Endodermal cell (in vitro differentiated cells): ENCODE measurements at regions not wholly inside any gene's neighbourhood (a gene's known extent, or its start where the extent isn't known, plus 50 kb on each side); places are given as distances from the start of the nearest gene placed in this dataset.
A peak's percentile ranks its signal among the peaks of the same experiment; 100 is the strongest.

Experiments used
- DNase-seq: peaks from one replicate; pipeline ENCODE4 v3.0.0-alpha.2; 2017
- H3K27ac ChIP-seq: 2 replicates; pipeline ENCODE4 v1.5.1; 2013; ENCODE audit warnings: mild to moderate bottlenecking, low read depth, low read length, moderate library complexity
- H3K27me3 ChIP-seq: 2 replicates; pipeline ENCODE4 v1.6.1; 2013; ENCODE audit warnings: mild to moderate bottlenecking, low read length, moderate library complexity; ENCODE audit not compliant: insufficient read depth, control insufficient read depth, poor library complexity, severe bottlenecking
- H3K36me3 ChIP-seq: 2 replicates; pipeline ENCODE4 v1.7.0; 2013; ENCODE audit warnings: mild to moderate bottlenecking, low read length, moderate library complexity; ENCODE audit not compliant: control insufficient read depth, insufficient read depth
- H3K4me1 ChIP-seq: one replicate; pipeline ENCODE4 v1.7.0; 2013; ENCODE audit warnings: low read length; ENCODE audit not compliant: control insufficient read depth, insufficient read depth
- H3K4me3 ChIP-seq: 2 replicates; pipeline ENCODE4 v1.5.1; 2013; ENCODE audit warnings: mild to moderate bottlenecking, low read length, moderate library complexity
- H3K9ac ChIP-seq: 2 replicates; pipeline ENCODE4 v1.6.1; 2013; ENCODE audit warnings: mild to moderate bottlenecking, low read length, moderate library complexity; ENCODE audit not compliant: poor library complexity, severe bottlenecking; ENCODE audit errors: extremely low read depth
- H3K9me3 ChIP-seq: 2 replicates; pipeline ENCODE4 v1.6.1; 2013; ENCODE audit warnings: mild to moderate bottlenecking, low read length, moderate library complexity; ENCODE audit not compliant: control insufficient read depth
- H3K27ac Mint-ChIP-seq: 2 replicates; pipeline ENCODE4 v1.8.0; 2020; ENCODE audit warnings: mixed read lengths
- H3K27me3 Mint-ChIP-seq: 2 replicates; pipeline ENCODE4 v1.8.0; 2021; ENCODE audit warnings: mild to moderate bottlenecking, mixed read lengths; ENCODE audit not compliant: insufficient read depth
- H3K36me3 Mint-ChIP-seq: 2 replicates; pipeline ENCODE4 v1.8.0; 2020; ENCODE audit warnings: low read depth, mixed read lengths
- H3K4me1 Mint-ChIP-seq: 2 replicates; pipeline ENCODE4 v1.8.0; 2020; ENCODE audit warnings: mixed read lengths
- H3K4me3 Mint-ChIP-seq: 2 replicates; pipeline ENCODE4 v1.8.0; 2020; ENCODE audit warnings: mild to moderate bottlenecking, moderate library complexity, mixed read lengths
- H3K9me3 Mint-ChIP-seq: 2 replicates; pipeline ENCODE4 v1.8.0; 2020; ENCODE audit warnings: mild to moderate bottlenecking, mixed read lengths
- WGBS, 2 experiments: methylation state at CpG; one replicate each; pipeline versions ENCODE4 v1.1.5 to v1.1.7; 2013; ENCODE audit warnings: missing lambda C conversion rate in 2 of 2, mixed read lengths in 1 of 2; ENCODE audit not compliant: insufficient coverage in 1 of 2, insufficient read length in 1 of 2; 5-methylcytosine and 5-hydroxymethylcytosine counted together
- TF ChIP-seq, protein P1 (sequence below): fragments of 200-600 bp; sonication (generic); conservative IDR thresholded peaks from 2 replicates; pipeline ENCODE4 v1.5.0; 2021; ENCODE audit warnings: antibody characterized with exemption, mild to moderate bottlenecking

DNA sequence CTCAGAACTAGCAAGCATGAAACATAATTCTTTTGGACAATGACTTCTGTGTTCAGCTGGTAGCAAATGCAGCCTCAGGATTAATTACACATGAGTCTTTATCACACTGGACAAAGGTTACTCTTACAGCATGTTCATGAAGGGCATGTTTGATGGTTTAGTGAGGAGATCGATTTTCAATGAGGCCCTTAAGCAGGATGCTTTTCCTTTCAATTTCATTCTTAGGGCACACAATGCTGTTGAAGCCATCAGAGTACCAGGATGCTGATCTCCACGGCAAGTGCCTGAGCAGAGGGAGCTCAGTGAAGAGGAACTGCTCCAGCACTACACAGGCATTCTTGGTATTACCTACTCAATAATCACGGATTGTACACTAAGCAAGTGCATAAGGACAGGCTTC is 542.0 kb downstream of the SNAPC1 start:
- H3K4me1 Mint-ChIP-seq: peaks cover 5% of the 10 kb centered on the region
- no peaks in the 10 kb centered on the region for H3K27me3 Mint-ChIP-seq
- H3K4me3 ChIP-seq: no peak overlapping the region
- H3K27ac Mint-ChIP-seq: no peak overlapping the region
- H3K4me1 ChIP-seq: no peaks in the 10 kb centered on the region
- no peaks in the 10 kb centered on the region for H3K36me3 Mint-ChIP-seq
- peaks cover 5% of the 10 kb centered on the region for H3K9me3 Mint-ChIP-seq
- H3K36me3 ChIP-seq: no peaks in the 10 kb centered on the region
- no peak overlapping the region for H3K9ac ChIP-seq
- peaks cover 15% of the 10 kb centered on the region for H3K9me3 ChIP-seq
- TF ChIP-seq, protein P1, sequence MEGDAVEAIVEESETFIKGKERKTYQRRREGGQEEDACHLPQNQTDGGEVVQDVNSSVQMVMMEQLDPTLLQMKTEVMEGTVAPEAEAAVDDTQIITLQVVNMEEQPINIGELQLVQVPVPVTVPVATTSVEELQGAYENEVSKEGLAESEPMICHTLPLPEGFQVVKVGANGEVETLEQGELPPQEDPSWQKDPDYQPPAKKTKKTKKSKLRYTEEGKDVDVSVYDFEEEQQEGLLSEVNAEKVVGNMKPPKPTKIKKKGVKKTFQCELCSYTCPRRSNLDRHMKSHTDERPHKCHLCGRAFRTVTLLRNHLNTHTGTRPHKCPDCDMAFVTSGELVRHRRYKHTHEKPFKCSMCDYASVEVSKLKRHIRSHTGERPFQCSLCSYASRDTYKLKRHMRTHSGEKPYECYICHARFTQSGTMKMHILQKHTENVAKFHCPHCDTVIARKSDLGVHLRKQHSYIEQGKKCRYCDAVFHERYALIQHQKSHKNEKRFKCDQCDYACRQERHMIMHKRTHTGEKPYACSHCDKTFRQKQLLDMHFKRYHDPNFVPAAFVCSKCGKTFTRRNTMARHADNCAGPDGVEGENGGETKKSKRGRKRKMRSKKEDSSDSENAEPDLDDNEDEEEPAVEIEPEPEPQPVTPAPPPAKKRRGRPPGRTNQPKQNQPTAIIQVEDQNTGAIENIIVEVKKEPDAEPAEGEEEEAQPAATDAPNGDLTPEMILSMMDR: no peak
- no peak for DNase-seq
- no peak overlapping the region for H3K27ac ChIP-seq
- H3K4me3 Mint-ChIP-seq: no peak overlapping the region
- no peaks in the 10 kb centered on the region for H3K27me3 ChIP-seq
- WGBS, 2 experiments: 98 to 100% methylated on average over 1 to 3 of the region's 3 CpGs

DNA sequence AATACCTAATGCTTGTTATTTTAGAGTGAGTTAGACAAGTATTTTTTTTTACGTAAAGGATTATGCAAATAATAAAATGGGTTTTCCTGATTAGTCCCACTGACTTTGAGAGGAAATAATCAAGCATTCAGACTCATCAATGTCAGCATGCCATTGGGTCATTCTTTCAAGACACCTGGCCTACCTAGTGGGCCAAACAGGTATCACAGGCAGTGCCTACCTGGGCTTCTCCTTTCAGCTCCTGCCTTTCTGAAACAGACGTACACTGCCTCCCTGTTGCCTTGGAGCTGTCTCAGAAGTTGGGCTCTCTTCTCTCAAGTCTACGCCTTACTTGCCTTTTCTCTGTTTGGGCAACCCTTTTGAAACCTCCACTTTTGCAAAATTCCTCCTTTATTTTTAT is 545.6 kb downstream of the SNAPC1 start:
- DNase-seq: peak; percentile 53
- TF ChIP-seq, protein P1: peak; percentile 56
- no peak overlapping the region for H3K4me3 Mint-ChIP-seq
- Histone ChIP-seq H3K9me3 (no peaks in the 10 kb centered on the region), H3K27me3 (no peaks in the 10 kb centered on the region), H3K36me3 (no peaks in the 10 kb centered on the region), H3K4me3 (no peak overlapping the region), H3K4me1 (no peaks in the 10 kb centered on the region), H3K9ac (no peak overlapping the region), H3K27ac (no peak overlapping the region)
- H3K9me3 Mint-ChIP-seq: no peaks in the 10 kb centered on the region
- 85 to 95% methylated on average over 2 to 3 of the region's 3 CpGs for WGBS, 2 experiments
- H3K36me3 Mint-ChIP-seq: no peaks in the 10 kb centered on the region
- peaks cover 5% of the 10 kb centered on the region for H3K4me1 Mint-ChIP-seq
- H3K27me3 Mint-ChIP-seq: no peaks in the 10 kb centered on the region
- no peak overlapping the region for H3K27ac Mint-ChIP-seq

DNA sequence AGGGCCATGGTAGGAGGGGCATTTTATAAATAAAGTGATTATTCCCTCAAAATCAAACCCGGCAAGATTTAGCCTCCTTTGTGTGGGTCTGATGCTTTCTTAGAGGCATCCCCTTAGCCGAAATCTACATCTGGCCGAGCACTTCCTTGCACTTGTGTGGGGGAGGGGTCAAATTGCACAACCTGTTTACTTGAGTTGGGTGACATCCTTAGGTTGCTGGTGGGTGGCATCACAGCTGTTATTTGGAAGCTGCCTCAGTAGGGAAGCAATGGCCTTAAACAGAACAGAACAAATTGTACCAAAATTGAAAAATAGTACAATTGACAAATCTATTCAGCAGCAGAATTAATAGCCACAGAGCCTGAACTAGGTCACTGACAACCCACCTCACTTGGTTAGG is 546.1 kb downstream of the SNAPC1 start:
- H3K4me3 Mint-ChIP-seq: no peak overlapping the region
- Histone ChIP-seq H3K9me3 (no peaks in the 10 kb centered on the region), H3K4me3 (no peak overlapping the region), H3K4me1 (no peaks in the 10 kb centered on the region), H3K9ac (no peak overlapping the region), H3K27ac (no peak overlapping the region), H3K36me3 (no peaks in the 10 kb centered on the region), H3K27me3 (no peaks in the 10 kb centered on the region)
- no peak for DNase-seq
- H3K27ac Mint-ChIP-seq: no peak overlapping the region
- TF ChIP-seq, protein P1: no peak
- H3K36me3 Mint-ChIP-seq: no peaks in the 10 kb centered on the region
- 60 to 94% methylated on average over 1 to 3 of the region's 3 CpGs for WGBS, 2 experiments
- H3K4me1 Mint-ChIP-seq: peaks cover 5% of the 10 kb centered on the region
- no peaks in the 10 kb centered on the region for H3K9me3 Mint-ChIP-seq
- H3K27me3 Mint-ChIP-seq: no peaks in the 10 kb centered on the region
